Keratinocyte (primary cell): ENCODE measurements at regions not wholly inside any gene's neighbourhood (a gene's known extent, or its start where the extent isn't known, plus 50 kb on each side); places are given as distances from the start of the nearest gene placed in this dataset.

Experiments
- DNase-seq: peaks from one replicate; pipeline ENCODE4 v3.0.0-alpha.2; 2011; ENCODE audit warnings: low read depth, missing footprints, low spot score
- FAIRE-seq: peaks from 2 replicates; lab custom pipeline; 2011; peaks lifted over from hg19 to GRCh38; lab: Jason Lieb, UNC
- H2AFZ ChIP-seq: 2 replicates; pipeline ENCODE4 v1.6.0; 2012; ENCODE audit warnings: low read length, control low read depth, inconsistent platforms; ENCODE audit not compliant: control insufficient read depth
- H3K27ac ChIP-seq: 2 replicates; pipeline ENCODE4 v1.5.1; 2011; ENCODE audit warnings: low read length; ENCODE audit not compliant: control insufficient read depth, insufficient read depth
- H3K27me3 ChIP-seq: 3 replicates; pipeline ENCODE4 v1.6.0; 2011; ENCODE audit warnings: low read length; ENCODE audit not compliant: control insufficient read depth, insufficient read depth; ENCODE audit errors: extremely low read depth
- H3K36me3 ChIP-seq, 2 experiments: 2 replicates in 1 of 2; 3 replicates in 1 of 2; pipeline ENCODE4 v1.5.1; 2011; ENCODE audit warnings: low read length in 2 of 2, mild to moderate bottlenecking in 1 of 2; ENCODE audit not compliant: control insufficient read depth in 2 of 2, insufficient read depth in 2 of 2; ENCODE audit errors: extremely low read depth in 1 of 2
- H3K4me1 ChIP-seq: 3 replicates; pipeline ENCODE4 v1.5.1; 2011; ENCODE audit warnings: low read length; ENCODE audit not compliant: control insufficient read depth, insufficient read depth; ENCODE audit errors: extremely low read depth
- H3K4me2 ChIP-seq: 3 replicates; pipeline ENCODE4 v1.6.0; 2011; ENCODE audit warnings: low read depth, low read length; ENCODE audit not compliant: control insufficient read depth, insufficient read depth; ENCODE audit errors: extremely low read depth
- H3K4me3 ChIP-seq, 3 experiments: fragments of 200-600 bp in 1 of 3; sonication (generic) in 1 of 3; 2 replicates in 2 of 3; 3 replicates in 1 of 3; pipeline ENCODE4 v1.5.1; 2011 to 2016; ENCODE audit warnings: low read length in 3 of 3, mild to moderate bottlenecking in 3 of 3, control low read depth in 2 of 3, inconsistent platforms in 1 of 3, low read depth in 1 of 3, mixed read lengths in 1 of 3, mixed run types in 1 of 3, moderate library complexity in 1 of 3; ENCODE audit not compliant: control insufficient read depth in 2 of 3, insufficient read depth in 2 of 3; ENCODE audit errors: extremely low read depth in 1 of 3
- H3K79me2 ChIP-seq: 2 replicates; pipeline ENCODE4 v1.6.0; 2012; ENCODE audit warnings: low read length; ENCODE audit not compliant: control insufficient read depth, insufficient read depth
- H3K9ac ChIP-seq: 3 replicates; pipeline ENCODE4 v1.6.0; 2011; ENCODE audit warnings: low read length; ENCODE audit not compliant: control insufficient read depth, insufficient read depth; ENCODE audit errors: extremely low read depth
- H3K9me1 ChIP-seq: 3 replicates; pipeline ENCODE4 v1.6.0; 2011; ENCODE audit warnings: low read length; ENCODE audit not compliant: control insufficient read depth, insufficient read depth; ENCODE audit errors: extremely low read depth
- H3K9me3 ChIP-seq: 2 replicates; pipeline ENCODE4 v1.5.1; 2012; ENCODE audit warnings: low read depth, low read length; ENCODE audit not compliant: control insufficient read depth
- H4K20me1 ChIP-seq: 3 replicates; pipeline ENCODE4 v1.6.0; 2011; ENCODE audit warnings: low read length; ENCODE audit not compliant: control insufficient read depth, insufficient read depth; ENCODE audit errors: extremely low read depth
- CTCF ChIP-seq, 3 experiments: IDR thresholded peaks in 1 of 3; conservative IDR thresholded peaks in 1 of 3; optimal IDR thresholded peaks in 1 of 3; 2 replicates in 2 of 3; 3 replicates in 1 of 3; pipeline versions ENCODE3 to v1.5.1; 2011; ENCODE audit warnings: low read length in 3 of 3, mild to moderate bottlenecking in 3 of 3, moderate library complexity in 2 of 3, control low read depth in 1 of 3, inconsistent platforms in 1 of 3; ENCODE audit not compliant: insufficient read depth in 2 of 3; ENCODE audit errors: extremely low read depth in 1 of 3
- EZH2 ChIP-seq: IDR thresholded peaks from one replicate; pipeline ENCODE4 v1.6.1; 2012; ENCODE audit warnings: inconsistent platforms, mild to moderate bottlenecking, low read length, moderate library complexity
- dilution Hi-C: fragments of 300-500 bp; cut with MboI; formaldehyde crosslinking; loops from one replicate; pipeline ENCODE4 v1.7.0; 2020; ENCODE audit warnings: low sequenced_read_pairs; ENCODE audit not compliant: extremely low pct_ligation_motif_present

- no peaks in the 10 kb centered on the region for H4K20me1 ChIP-seq
- no peaks in the 10 kb centered on the region for H3K79me2 ChIP-seq
- no peaks in the 10 kb centered on the region for H3K36me3 ChIP-seq
- DNase-seq, result no peak
- H3K4me3 ChIP-seq, result no peak overlapping the region
- H3K9me1 ChIP-seq, result no peaks in the 10 kb centered on the region
- no peak overlapping the region for H3K27ac ChIP-seq
- TF ChIP-seq CTCF (optimal IDR thresholded peaks at IDR 0.05 in 1 of 3, IDR thresholded peaks at IDR 0.05 in 1 of 3, conservative IDR thresholded peaks at IDR 0.05 in 1 of 3; ENCODE audit: extremely low read depth in 1 of 3, insufficient read depth in 2 of 3, low read length in 3 of 3) (no peak), EZH2 (no peak)
- H3K4me2 ChIP-seq, result no peak overlapping the region
- H3K9me3 ChIP-seq, result no peaks in the 10 kb centered on the region
- no peaks in the 10 kb centered on the region for H3K4me1 ChIP-seq
- dilution Hi-C loops, result no loop called here
- no peak overlapping the region for H3K9ac ChIP-seq
- no peak overlapping the region for H2AFZ ChIP-seq
- no peak for FAIRE-seq
- H3K27me3 ChIP-seq, result no peaks in the 10 kb centered on the region
These were observed 252.2 kb upstream of the HSF2 start for GRCh38 chr6:122147291-122147690.

- DNase-seq (no peak), FAIRE-seq (no peak)
- Histone ChIP-seq H3K9me1 (no peaks in the 10 kb centered on the region), H3K4me1 (no peaks in the 10 kb centered on the region), H3K27ac (no peak overlapping the region), H3K4me2 (no peak overlapping the region), H3K4me3 (no peak overlapping the region), H3K36me3 (no peaks in the 10 kb centered on the region), H3K79me2 (no peaks in the 10 kb centered on the region), H2AFZ (no peak overlapping the region), H4K20me1 (no peaks in the 10 kb centered on the region), H3K9me3 (no peaks in the 10 kb centered on the region), H3K27me3 (no peaks in the 10 kb centered on the region), H3K9ac (no peak overlapping the region)
- TF ChIP-seq CTCF (optimal IDR thresholded peaks at IDR 0.05 in 1 of 3, IDR thresholded peaks at IDR 0.05 in 1 of 3, conservative IDR thresholded peaks at IDR 0.05 in 1 of 3; ENCODE audit: extremely low read depth in 1 of 3, insufficient read depth in 2 of 3, low read length in 3 of 3) (no peak), EZH2 (no peak)
- dilution Hi-C loops, result no loop called here
These were observed 248.4 kb upstream of the HSF2 start for GRCh38 chr6:122151066-122151465.
